ENCODE measurements at regions not wholly inside any gene's neighbourhood (a gene's known extent, or its start where the extent isn't known, plus 50 kb on each side); places are given as distances from the start of the nearest gene placed in this dataset.

- DNase-seq (ENCODE audit: extremely low spot score) = peak; percentile 30
- TF ChIP-seq NFRKB (IDR thresholded peaks at IDR 0.05) = no peak
- TF ChIP-seq, protein P1, sequence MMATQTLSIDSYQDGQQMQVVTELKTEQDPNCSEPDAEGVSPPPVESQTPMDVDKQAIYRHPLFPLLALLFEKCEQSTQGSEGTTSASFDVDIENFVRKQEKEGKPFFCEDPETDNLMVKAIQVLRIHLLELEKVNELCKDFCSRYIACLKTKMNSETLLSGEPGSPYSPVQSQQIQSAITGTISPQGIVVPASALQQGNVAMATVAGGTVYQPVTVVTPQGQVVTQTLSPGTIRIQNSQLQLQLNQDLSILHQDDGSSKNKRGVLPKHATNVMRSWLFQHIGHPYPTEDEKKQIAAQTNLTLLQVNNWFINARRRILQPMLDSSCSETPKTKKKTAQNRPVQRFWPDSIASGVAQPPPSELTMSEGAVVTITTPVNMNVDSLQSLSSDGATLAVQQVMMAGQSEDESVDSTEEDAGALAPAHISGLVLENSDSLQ (IDR thresholded peaks at IDR 0.05) = peak; percentile 47; the same call in 1 of the 2 replicates
- ChIA-PET CTCF (interaction anchor here (0.6 to 1.0 kb wide), 3 partner anchors 14 to 258 kb away, joined by 3 to 5 read pairs (median 3); no protein-coding TSS in a partner anchor), POLR2A (no interaction called here)
These were observed 168.8 kb downstream of the TMEM26 start for GRCh38 chr10:61284222-61284890.

GRCh38 chr10:61283481-61284221 is 169.5 kb downstream of the TMEM26 start:
- TF ChIP-seq SP1 (IDR thresholded peaks at IDR 0.05) (no peak), LEF1 (IDR thresholded peaks at IDR 0.05; ENCODE audit: borderline replicate concordance) (no peak), HDGF (IDR thresholded peaks at IDR 0.05; ENCODE audit: borderline replicate concordance) (no peak), FOXK2 (IDR thresholded peaks at IDR 0.05) (no peak), ZNF384 (IDR thresholded peaks at IDR 0.05) (no peak), FOXM1 (IDR thresholded peaks at IDR 0.05; ENCODE audit: borderline replicate concordance) (no peak), L3MBTL2 (conservative IDR thresholded peaks at IDR 0.05) (no peak), CTBP1 (IDR thresholded peaks at IDR 0.05; ENCODE audit: borderline replicate concordance) (no peak), BHLHE40 (IDR thresholded peaks at IDR 0.05; ENCODE audit: borderline replicate concordance) (no peak), TARDBP (IDR thresholded peaks at IDR 0.05) (no peak), ARNT (IDR thresholded peaks at IDR 0.05) (no peak), FOXA1 (IDR thresholded peaks at IDR 0.05) (no peak), NFRKB (IDR thresholded peaks at IDR 0.05) (no peak), SUZ12 (IDR thresholded peaks at IDR 0.05) (no peak), ELF4 (IDR thresholded peaks at IDR 0.05) (no peak)
- TF ChIP-seq, protein P1 (IDR thresholded peaks at IDR 0.05) = no peak
- ChIA-PET POLR2A (no interaction called here), CTCF (interaction anchor here (0.6 to 1.0 kb wide), 2 partner anchors 13 to 258 kb away, joined by 3 read pairs; no protein-coding TSS in a partner anchor)
- no peak for DNase-seq (ENCODE audit: extremely low spot score)

DNA sequence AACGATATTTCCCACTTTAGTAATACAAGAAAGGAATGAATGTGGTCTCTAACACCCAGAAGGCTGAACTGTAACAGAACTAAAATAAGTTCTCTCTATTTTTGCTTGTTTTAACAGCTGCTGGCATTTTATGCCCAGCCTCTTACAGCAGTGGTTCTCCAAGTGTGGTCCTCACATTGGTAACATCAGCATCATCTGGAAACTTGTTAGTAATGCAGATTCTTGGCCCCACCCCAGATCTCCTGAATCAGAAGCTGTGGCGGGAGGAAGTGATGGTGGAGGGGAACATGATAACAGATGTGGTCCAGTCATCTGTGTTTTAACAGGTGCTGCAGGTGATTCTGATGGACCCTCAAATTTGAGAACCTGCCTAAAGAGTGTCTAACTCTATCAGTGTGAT is 170.1 kb downstream of the TMEM26 start:
- CTCF ChIA-PET = no interaction called here

GRCh38 chr10:61280303-61280702 is 172.9 kb downstream of the TMEM26 start:
- ChIA-PET CTCF (no interaction called here), POLR2A (no interaction called here)
- no peak for TF ChIP-seq LEF1 (IDR thresholded peaks at IDR 0.05; ENCODE audit: borderline replicate concordance)
- TF ChIP-seq HDGF (IDR thresholded peaks at IDR 0.05; ENCODE audit: borderline replicate concordance) = no peak
- no peak for TF ChIP-seq ARNT (IDR thresholded peaks at IDR 0.05)
- TF ChIP-seq FOXM1 (IDR thresholded peaks at IDR 0.05; ENCODE audit: borderline replicate concordance) = no peak
- TF ChIP-seq ZNF384 (IDR thresholded peaks at IDR 0.05) = no peak
- no peak for TF ChIP-seq SUZ12 (IDR thresholded peaks at IDR 0.05)
- TF ChIP-seq ELF4 (IDR thresholded peaks at IDR 0.05) = no peak
- DNase-seq (ENCODE audit: extremely low spot score) = no peak

More for the DNA sequence above, 170.1 kb downstream of the TMEM26 start:
- DNase-seq (ENCODE audit: extremely low spot score) = no peak
- POLR2A ChIA-PET = no interaction called here
- TF ChIP-seq SP1 (IDR thresholded peaks at IDR 0.05) (no peak), LEF1 (IDR thresholded peaks at IDR 0.05; ENCODE audit: borderline replicate concordance) (no peak), FOXK2 (IDR thresholded peaks at IDR 0.05) (no peak), NFRKB (IDR thresholded peaks at IDR 0.05) (no peak), L3MBTL2 (conservative IDR thresholded peaks at IDR 0.05) (no peak), ZNF384 (IDR thresholded peaks at IDR 0.05) (no peak), BHLHE40 (IDR thresholded peaks at IDR 0.05; ENCODE audit: borderline replicate concordance) (no peak), CTBP1 (IDR thresholded peaks at IDR 0.05; ENCODE audit: borderline replicate concordance) (no peak), ELF4 (IDR thresholded peaks at IDR 0.05) (no peak)
- TF ChIP-seq, protein P1 (IDR thresholded peaks at IDR 0.05) = no peak

- ChIA-PET POLR2A (no interaction called here), CTCF (no interaction called here)
- no peak for DNase-seq (ENCODE audit: extremely low spot score)
- no peak for TF ChIP-seq SUZ12 (IDR thresholded peaks at IDR 0.05)
- TF ChIP-seq ELF4 (IDR thresholded peaks at IDR 0.05) = no peak
- TF ChIP-seq TARDBP (IDR thresholded peaks at IDR 0.05) = no peak
- TF ChIP-seq CTBP1 (IDR thresholded peaks at IDR 0.05; ENCODE audit: borderline replicate concordance) = no peak
- no peak for TF ChIP-seq SP1 (IDR thresholded peaks at IDR 0.05)
- TF ChIP-seq FOXA1 (IDR thresholded peaks at IDR 0.05) = no peak
- no peak for TF ChIP-seq HDGF (IDR thresholded peaks at IDR 0.05; ENCODE audit: borderline replicate concordance)
- TF ChIP-seq BHLHE40 (IDR thresholded peaks at IDR 0.05; ENCODE audit: borderline replicate concordance) = no peak
These were observed 173.8 kb downstream of the TMEM26 start for GRCh38 chr10:61279400-61279799.

DNA sequence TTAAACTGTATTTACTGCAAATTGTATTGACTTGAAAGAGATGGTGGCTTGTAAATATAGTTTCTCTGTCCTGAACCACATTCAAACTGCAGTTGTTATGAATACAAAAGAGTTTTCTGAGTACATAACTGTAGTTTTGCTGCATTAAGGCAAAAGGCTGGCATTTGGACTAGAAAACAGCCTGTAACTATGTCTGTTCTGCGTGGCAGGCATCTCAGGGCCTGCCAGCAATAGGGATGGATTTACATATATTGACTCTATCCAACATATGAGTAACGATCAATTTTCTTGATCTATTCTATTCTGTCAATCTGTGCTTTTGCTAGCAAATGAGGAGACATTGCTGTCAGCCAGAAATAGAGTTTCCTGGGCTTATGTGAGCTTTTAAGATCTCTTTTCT is 174.6 kb downstream of the TMEM26 start:
- TF ChIP-seq FOXK2 (IDR thresholded peaks at IDR 0.05) (no peak), LEF1 (IDR thresholded peaks at IDR 0.05; ENCODE audit: borderline replicate concordance) (no peak), SP1 (IDR thresholded peaks at IDR 0.05) (no peak), ELF4 (IDR thresholded peaks at IDR 0.05) (no peak), ARNT (IDR thresholded peaks at IDR 0.05) (no peak), BHLHE40 (IDR thresholded peaks at IDR 0.05; ENCODE audit: borderline replicate concordance) (no peak), FOXM1 (IDR thresholded peaks at IDR 0.05; ENCODE audit: borderline replicate concordance) (no peak)
- ChIA-PET POLR2A (no interaction called here), CTCF (no interaction called here)
- no peak for DNase-seq (ENCODE audit: extremely low spot score)
